Thoracic aorta (tissue), 2 donors: ENCODE measurements at regions not wholly inside any gene's neighbourhood (a gene's known extent, or its start where the extent isn't known, plus 50 kb on each side); places are given as distances from the start of the nearest gene placed in this dataset.

ENCODE experiments used
- ATAC-seq: fragments of 150-250 bp; one replicate; pipeline ENCODE4 v1.8.0; 2017; ENCODE audit warnings: low read depth; ENCODE audit not compliant: insufficient number of reproducible peaks, low FRiP score
- DNase-seq: peaks from one replicate; pipeline ENCODE4 v3.0.0-alpha.2; 2020; ENCODE audit warnings: low spot score
- H3K27ac ChIP-seq, 2 donors: fragments of 200-600 bp; sonication (generic); 1 replicate in 1 of 2; 2 replicates in 1 of 2; pipeline ENCODE4 v1.5.1; 2016; ENCODE audit warnings: mild to moderate bottlenecking in 2 of 2, moderate library complexity in 2 of 2
- H3K27me3 ChIP-seq: fragments of 200-600 bp; sonication (generic); replicated peaks from 2 replicates; pipeline ENCODE4 v1.6.0; 2016; ENCODE audit warnings: mild to moderate bottlenecking; ENCODE audit not compliant: insufficient read depth
- H3K36me3 ChIP-seq: fragments of 200-600 bp; sonication (generic); one replicate; pipeline ENCODE4 v1.5.1; 2016
- H3K4me1 ChIP-seq, 2 donors: fragments of 200-600 bp; sonication (generic); 1 replicate in 1 of 2; 2 replicates in 1 of 2; pipeline versions ENCODE4 v1.5.1 to v1.6.0; 2016; ENCODE audit warnings: low read depth in 2 of 2, mild to moderate bottlenecking in 1 of 2; ENCODE audit not compliant: control insufficient read depth in 1 of 2
- H3K4me3 ChIP-seq: fragments of 200-600 bp; sonication (generic); 2 replicates; pipeline ENCODE4 v1.5.1; 2016; ENCODE audit warnings: mild to moderate bottlenecking
- H3K9me3 ChIP-seq: fragments of 200-600 bp; sonication (generic); 2 replicates; pipeline ENCODE4 v1.5.1; 2016
- CTCF ChIP-seq: fragments of 200-600 bp; sonication (generic); IDR thresholded peaks from one replicate; pipeline ENCODE4 v1.5.1; 2019; ENCODE audit warnings: antibody characterized with exemption

- H3K36me3 ChIP-seq = no peaks in the 10 kb centered on the region
- H3K9me3 ChIP-seq = no peaks in the 10 kb centered on the region
- ATAC-seq = no peak
- H3K27me3 ChIP-seq = no peaks in the 10 kb centered on the region
- no peak for DNase-seq
- H3K4me3 ChIP-seq = no peak overlapping the region
- no peaks in the 10 kb centered on the region for H3K4me1 ChIP-seq
- TF ChIP-seq CTCF = no peak
- no peak overlapping the region for H3K27ac ChIP-seq
These were observed 161.2 kb upstream of the NECTIN3 start for GRCh38 chr3:110910346-110910955.

GRCh38 chr3:110918963-110919362, 152.7 kb upstream of the NECTIN3 start:
- Histone ChIP-seq H3K4me3 (no peak overlapping the region), H3K9me3 (no peaks in the 10 kb centered on the region), H3K27me3 (no peaks in the 10 kb centered on the region), H3K27ac (no peak overlapping the region), H3K36me3 (no peaks in the 10 kb centered on the region), H3K4me1 (no peaks in the 10 kb centered on the region)
- TF ChIP-seq CTCF = no peak
- DNase-seq = no peak
- ATAC-seq = no peak

GRCh38 chr3:110925798-110926197, 145.8 kb upstream of the NECTIN3 start:
- Histone ChIP-seq H3K27ac (no peak overlapping the region), H3K4me3 (no peak overlapping the region), H3K4me1 (no peaks in the 10 kb centered on the region), H3K9me3 (no peaks in the 10 kb centered on the region), H3K27me3 (no peaks in the 10 kb centered on the region), H3K36me3 (no peaks in the 10 kb centered on the region)
- no peak for ATAC-seq
- DNase-seq = no peak
- TF ChIP-seq CTCF = no peak

GRCh38 chr3:110928016-110928662, 143.5 kb upstream of the NECTIN3 start:
- no peaks in the 10 kb centered on the region for H3K36me3 ChIP-seq
- no peaks in the 10 kb centered on the region for H3K4me1 ChIP-seq
- no peaks in the 10 kb centered on the region for H3K9me3 ChIP-seq
- TF ChIP-seq CTCF = no peak
- H3K27me3 ChIP-seq = no peaks in the 10 kb centered on the region
- no peak overlapping the region for H3K4me3 ChIP-seq
- H3K27ac ChIP-seq = no peak overlapping the region
- ATAC-seq = no peak
- no peak for DNase-seq

- ATAC-seq = no peak
- no peaks in the 10 kb centered on the region for H3K9me3 ChIP-seq
- H3K4me3 ChIP-seq = no peak overlapping the region
These were observed 141.8 kb upstream of the NECTIN3 start for GRCh38 chr3:110929816-110930215.

More at GRCh38 chr3:110929816-110930215, 141.8 kb upstream of the NECTIN3 start:
- no peak for TF ChIP-seq CTCF
- no peak for DNase-seq
- Histone ChIP-seq H3K27ac (no peak overlapping the region), H3K27me3 (no peaks in the 10 kb centered on the region), H3K36me3 (no peaks in the 10 kb centered on the region), H3K4me1 (no peaks in the 10 kb centered on the region)
